GM11168 (cell line): ENCODE measurements at regions not wholly inside any gene's neighbourhood (a gene's known extent, or its start where the extent isn't known, plus 50 kb on each side); places are given as distances from the start of the nearest gene placed in this dataset.

Experiments
- in situ Hi-C: fragments of 300-500 bp; cut with MboI; formaldehyde crosslinking; loops from one replicate; pipeline ENCODE4 v1.12.0; 2022; ENCODE audit warnings: low sequenced_read_pairs; ENCODE audit not compliant: unreplicated experiment

- in situ Hi-C loops: no loop called here
Observed at GRCh38 chr10:47101196-47101595, 190.0 kb downstream of the PTPN20 start.

- in situ Hi-C loops: no loop called here
Observed at GRCh38 chr10:47101807-47102206, 190.6 kb downstream of the PTPN20 start.

- in situ Hi-C loops: no loop called here
Observed at GRCh38 chr10:47104151-47104605, 192.9 kb downstream of the PTPN20 start.

- in situ Hi-C loops: no loop called here
Observed at GRCh38 chr10:47104786-47105385, 193.7 kb downstream of the PTPN20 start.

- in situ Hi-C loops: no loop called here
Observed at GRCh38 chr10:47107007-47107747, 192.8 kb upstream of the GDF10 start.

GRCh38 chr10:47109906-47110305, 190.1 kb upstream of the GDF10 start:
- in situ Hi-C loops: no loop called here

- in situ Hi-C loops: no loop called here
Observed at GRCh38 chr10:47111329-47111862, 188.6 kb upstream of the GDF10 start.

GRCh38 chr10:47112612-47113011, 187.4 kb upstream of the GDF10 start:
- in situ Hi-C loops: no loop called here

- in situ Hi-C loops: no loop called here
Observed at GRCh38 chr10:47113907-47114500, 186.0 kb upstream of the GDF10 start.

GRCh38 chr10:47114680-47115186, 185.3 kb upstream of the GDF10 start:
- in situ Hi-C loops: no loop called here

- in situ Hi-C loops: no loop called here
Observed at GRCh38 chr10:47115322-47115721, 184.7 kb upstream of the GDF10 start.

GRCh38 chr10:47116445-47116844, 183.6 kb upstream of the GDF10 start:
- in situ Hi-C loops: no loop called here

- in situ Hi-C loops: no loop called here
Observed at GRCh38 chr10:47118326-47118725, 181.7 kb upstream of the GDF10 start.

- in situ Hi-C loops: no loop called here
Observed at GRCh38 chr10:47121336-47121735, 178.7 kb upstream of the GDF10 start.

GRCh38 chr10:47123716-47124288, 176.2 kb upstream of the GDF10 start:
- in situ Hi-C loops: no loop called here

GRCh38 chr10:47127188-47127785, 172.7 kb upstream of the GDF10 start:
- in situ Hi-C loops: no loop called here

- in situ Hi-C loops: no loop called here
Observed at GRCh38 chr10:47130491-47130890, 169.5 kb upstream of the GDF10 start.

GRCh38 chr10:47133871-47134570, 166.0 kb upstream of the GDF10 start:
- in situ Hi-C loops: no loop called here

GRCh38 chr10:47136866-47137265, 163.1 kb upstream of the GDF10 start:
- in situ Hi-C loops: no loop called here
